Activated naive CD8-positive, alpha-beta T cell treated with anti-CD3 and anti-CD28 coated beads, Interleukin-2, amount 50 U/mL, for 24 hours (primary cell): ENCODE measurements at regions not wholly inside any gene's neighbourhood (a gene's known extent, or its start where the extent isn't known, plus 50 kb on each side); places are given as distances from the start of the nearest gene placed in this dataset.

Experiments
- ATAC-seq: fragments of 150-1000 bp; cut with Tn5 transposase; one replicate; pipeline ENCODE4 v1.10.0; 2021
- DNase-seq: peaks from one replicate; pipeline ENCODE4 v3.0.0; 2021
- H3K27ac Mint-ChIP-seq: one replicate; pipeline ENCODE4 v1.8.0; 2021; ENCODE audit warnings: mild to moderate bottlenecking, mixed read lengths
- H3K27me3 Mint-ChIP-seq: one replicate; pipeline ENCODE4 v1.8.0; 2021; ENCODE audit warnings: mixed read lengths
- H3K36me3 Mint-ChIP-seq: one replicate; pipeline ENCODE4 v1.8.0; 2021; ENCODE audit warnings: low read depth, mixed read lengths
- H3K4me1 Mint-ChIP-seq: one replicate; pipeline ENCODE4 v1.8.0; 2021; ENCODE audit warnings: mixed read lengths
- H3K4me3 Mint-ChIP-seq: one replicate; pipeline ENCODE4 v1.8.0; 2021; ENCODE audit warnings: mild to moderate bottlenecking, moderate library complexity, mixed read lengths
- H3K9me3 Mint-ChIP-seq: one replicate; pipeline ENCODE4 v1.8.0; 2021; ENCODE audit warnings: mixed read lengths

- Mint-ChIP-seq H3K4me3 (no peak overlapping the region), H3K9me3 (no peaks in the 10 kb centered on the region), H3K27ac (no peak overlapping the region), H3K4me1 (no peaks in the 10 kb centered on the region), H3K27me3 (no peaks in the 10 kb centered on the region), H3K36me3 (no peaks in the 10 kb centered on the region)
- DNase-seq (no peak), ATAC-seq (no peak)
Observed at GRCh38 chr3:144104186-144104585, 132.6 kb downstream of the DIPK2A start.

GRCh38 chr3:144104679-144105078 lies 133.1 kb downstream of the DIPK2A start:
- no peaks in the 10 kb centered on the region for H3K36me3 Mint-ChIP-seq
- peaks cover under 1% of the 10 kb centered on the region for H3K4me1 Mint-ChIP-seq
- ATAC-seq, result no peak
- H3K9me3 Mint-ChIP-seq, result no peaks in the 10 kb centered on the region
- no peak for DNase-seq
- H3K27ac Mint-ChIP-seq, result no peak overlapping the region
- H3K27me3 Mint-ChIP-seq, result no peaks in the 10 kb centered on the region
- no peak overlapping the region for H3K4me3 Mint-ChIP-seq

DNA sequence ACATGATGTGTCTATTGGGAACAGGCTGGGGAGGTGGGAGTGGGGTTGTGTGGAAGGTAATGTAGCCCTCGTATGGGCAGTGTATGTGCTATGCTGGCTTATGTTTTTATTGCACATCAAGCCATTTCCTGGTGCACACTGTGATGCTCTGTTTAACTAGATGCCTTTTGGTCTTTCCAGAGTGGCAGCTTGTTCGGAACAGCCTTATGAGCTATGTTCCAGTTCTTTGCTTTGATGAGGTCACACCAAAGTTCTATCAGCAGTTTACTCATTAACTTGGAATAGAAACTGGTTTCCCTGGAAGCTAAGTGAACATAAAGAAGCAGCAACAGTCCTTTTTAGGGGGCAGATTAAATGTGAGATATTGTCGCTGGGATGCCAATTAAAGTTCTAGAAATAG lies 133.9 kb downstream of the DIPK2A start:
- Mint-ChIP-seq H3K9me3 (no peaks in the 10 kb centered on the region), H3K4me1 (peaks cover 3% of the 10 kb centered on the region), H3K36me3 (no peaks in the 10 kb centered on the region), H3K27ac (no peak overlapping the region), H3K4me3 (no peak overlapping the region), H3K27me3 (no peaks in the 10 kb centered on the region)
- no peak for DNase-seq
- ATAC-seq, result no peak

GRCh38 chr3:144106970-144107369 lies 135.3 kb downstream of the DIPK2A start:
- Mint-ChIP-seq H3K27me3 (no peaks in the 10 kb centered on the region), H3K9me3 (no peaks in the 10 kb centered on the region), H3K36me3 (no peaks in the 10 kb centered on the region), H3K4me3 (no peak overlapping the region), H3K4me1 (peaks cover 3% of the 10 kb centered on the region), H3K27ac (no peak overlapping the region)
- DNase-seq (no peak), ATAC-seq (no peak)

GRCh38 chr3:144107923-144108322 lies 136.3 kb downstream of the DIPK2A start:
- no peaks in the 10 kb centered on the region for H3K9me3 Mint-ChIP-seq
- H3K27me3 Mint-ChIP-seq, result peaks cover 5% of the 10 kb centered on the region
- no peak for DNase-seq
- no peaks in the 10 kb centered on the region for H3K36me3 Mint-ChIP-seq
- no peak for ATAC-seq
- no peak overlapping the region for H3K27ac Mint-ChIP-seq
- H3K4me3 Mint-ChIP-seq, result no peak overlapping the region
- peaks cover 3% of the 10 kb centered on the region for H3K4me1 Mint-ChIP-seq

GRCh38 chr3:144109944-144110343 lies 138.3 kb downstream of the DIPK2A start:
- H3K36me3 Mint-ChIP-seq, result no peaks in the 10 kb centered on the region
- no peak overlapping the region for H3K27ac Mint-ChIP-seq
- ATAC-seq, result peak; percentile 79
- no peaks in the 10 kb centered on the region for H3K9me3 Mint-ChIP-seq
- H3K27me3 Mint-ChIP-seq, result peaks cover 5% of the 10 kb centered on the region
- no peak for DNase-seq
- peaks cover 3% of the 10 kb centered on the region for H3K4me1 Mint-ChIP-seq
- no peak overlapping the region for H3K4me3 Mint-ChIP-seq

DNA sequence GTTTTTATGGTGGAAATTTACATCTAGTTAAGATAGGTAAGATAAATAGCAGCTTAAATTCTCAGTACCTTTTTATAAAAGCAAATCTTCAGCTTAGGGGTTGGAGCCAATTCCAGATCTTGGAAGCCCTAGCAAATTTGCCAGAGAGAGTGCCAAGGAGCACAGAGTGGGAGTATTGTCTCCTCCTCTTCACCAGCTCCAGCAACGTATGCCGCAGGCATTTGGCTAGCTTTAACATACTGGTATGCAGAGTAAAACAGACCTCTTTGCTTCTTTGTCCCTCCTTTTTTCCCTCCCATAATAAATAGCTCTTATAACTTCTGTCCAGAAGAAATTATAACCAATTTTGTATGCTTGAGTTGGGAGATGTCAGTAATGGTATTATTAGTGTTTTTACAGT lies 140.4 kb downstream of the DIPK2A start:
- Mint-ChIP-seq H3K4me3 (no peak overlapping the region), H3K27me3 (peaks cover 9% of the 10 kb centered on the region), H3K4me1 (peaks cover 3% of the 10 kb centered on the region), H3K9me3 (no peaks in the 10 kb centered on the region), H3K27ac (no peak overlapping the region), H3K36me3 (no peaks in the 10 kb centered on the region)
- DNase-seq (no peak), ATAC-seq (no peak)

- ATAC-seq (no peak), DNase-seq (no peak)
- H3K4me3 Mint-ChIP-seq, result no peak overlapping the region
- no peak overlapping the region for H3K27ac Mint-ChIP-seq
- H3K36me3 Mint-ChIP-seq, result no peaks in the 10 kb centered on the region
- H3K27me3 Mint-ChIP-seq, result peaks cover 9% of the 10 kb centered on the region
- peaks cover 3% of the 10 kb centered on the region for H3K4me1 Mint-ChIP-seq
- no peaks in the 10 kb centered on the region for H3K9me3 Mint-ChIP-seq
Observed at GRCh38 chr3:144112437-144112836, 140.8 kb downstream of the DIPK2A start.

GRCh38 chr3:144114767-144115166 lies 143.1 kb downstream of the DIPK2A start:
- Mint-ChIP-seq H3K9me3 (no peaks in the 10 kb centered on the region), H3K36me3 (no peaks in the 10 kb centered on the region), H3K4me3 (no peak overlapping the region), H3K27me3 (peaks cover 9% of the 10 kb centered on the region), H3K27ac (no peak overlapping the region), H3K4me1 (peaks cover 2% of the 10 kb centered on the region)
- DNase-seq (no peak), ATAC-seq (no peak)

- ATAC-seq, result no peak
Observed at GRCh38 chr3:144119633-144120032, 148.0 kb downstream of the DIPK2A start.

GRCh38 chr3:144121661-144122060 lies 150.0 kb downstream of the DIPK2A start:
- no peaks in the 10 kb centered on the region for H3K27me3 Mint-ChIP-seq
- ATAC-seq, result no peak
- H3K36me3 Mint-ChIP-seq, result no peaks in the 10 kb centered on the region
- peaks cover 4% of the 10 kb centered on the region for H3K9me3 Mint-ChIP-seq
- H3K4me1 Mint-ChIP-seq, result no peaks in the 10 kb centered on the region
- H3K4me3 Mint-ChIP-seq, result no peak overlapping the region
- DNase-seq, result no peak
- no peak overlapping the region for H3K27ac Mint-ChIP-seq

More at GRCh38 chr3:144119633-144120032, 148.0 kb downstream of the DIPK2A start:
- Mint-ChIP-seq H3K27me3 (peaks cover 4% of the 10 kb centered on the region), H3K4me3 (no peak overlapping the region), H3K27ac (no peak overlapping the region), H3K36me3 (no peaks in the 10 kb centered on the region), H3K9me3 (no peaks in the 10 kb centered on the region), H3K4me1 (no peaks in the 10 kb centered on the region)
- no peak for DNase-seq

DNA sequence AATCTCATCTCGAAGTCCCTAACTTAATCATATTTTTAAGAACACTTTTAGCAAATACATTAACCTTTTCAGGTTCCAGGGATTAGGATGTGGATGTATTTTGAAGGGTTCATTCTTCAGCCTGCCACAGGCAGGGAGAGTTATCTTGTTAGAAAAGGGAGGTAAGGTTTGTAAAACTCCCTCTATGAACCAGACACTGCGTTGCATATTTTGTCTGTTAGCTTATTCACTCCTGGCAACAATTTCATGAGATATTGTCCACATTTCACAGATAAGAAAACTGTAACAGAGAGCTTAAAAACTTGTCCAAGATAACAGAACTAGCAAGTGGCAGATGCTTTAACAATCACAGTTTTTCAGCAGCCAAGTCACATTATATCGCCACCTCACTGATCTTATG lies 155.4 kb downstream of the DIPK2A start:
- Mint-ChIP-seq H3K9me3 (peaks cover 7% of the 10 kb centered on the region), H3K27me3 (peaks cover 3% of the 10 kb centered on the region), H3K27ac (no peak overlapping the region), H3K36me3 (no peaks in the 10 kb centered on the region), H3K4me1 (peaks cover 18% of the 10 kb centered on the region), H3K4me3 (no peak overlapping the region)
- DNase-seq (no peak), ATAC-seq (no peak)

DNA sequence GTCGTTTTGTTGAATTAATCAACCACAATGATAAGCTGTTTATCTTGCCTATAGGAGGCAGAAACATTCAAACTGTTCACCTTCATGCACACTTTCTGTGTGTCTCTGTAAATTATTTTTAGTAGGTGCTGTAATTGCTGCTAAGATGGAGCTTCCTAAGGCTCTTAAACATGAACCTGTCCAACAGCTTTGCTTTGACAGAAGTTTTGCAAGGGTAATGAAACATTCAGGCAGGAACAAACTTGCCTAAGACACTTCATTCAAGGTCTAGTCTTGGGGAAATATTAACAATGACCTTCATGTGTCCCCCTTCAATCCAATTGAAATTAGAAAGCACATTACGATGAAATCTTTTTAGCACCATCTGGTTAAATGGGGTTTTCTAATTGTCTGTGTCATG lies 156.1 kb downstream of the DIPK2A start:
- peaks cover 3% of the 10 kb centered on the region for H3K27me3 Mint-ChIP-seq
- no peak overlapping the region for H3K4me3 Mint-ChIP-seq
- ATAC-seq, result no peak
- peaks cover 18% of the 10 kb centered on the region for H3K4me1 Mint-ChIP-seq
- H3K27ac Mint-ChIP-seq, result no peak overlapping the region
- no peak for DNase-seq
- H3K9me3 Mint-ChIP-seq, result peaks cover 7% of the 10 kb centered on the region
- H3K36me3 Mint-ChIP-seq, result no peaks in the 10 kb centered on the region

GRCh38 chr3:144128108-144128892 lies 156.7 kb downstream of the DIPK2A start:
- DNase-seq, result no peak
- Mint-ChIP-seq H3K4me3 (no peak overlapping the region), H3K9me3 (peaks cover 7% of the 10 kb centered on the region), H3K27ac (no peak overlapping the region), H3K36me3 (no peaks in the 10 kb centered on the region), H3K27me3 (peaks cover 3% of the 10 kb centered on the region), H3K4me1 (peaks cover 18% of the 10 kb centered on the region)
- ATAC-seq, result no peak

- ATAC-seq, result peak; percentile 77
- Mint-ChIP-seq H3K9me3 (peaks cover 7% of the 10 kb centered on the region), H3K4me3 (no peak overlapping the region), H3K27ac (no peak overlapping the region), H3K4me1 (peaks cover 18% of the 10 kb centered on the region), H3K36me3 (no peaks in the 10 kb centered on the region), H3K27me3 (peaks cover 4% of the 10 kb centered on the region)
- DNase-seq, result no peak
Observed at GRCh38 chr3:144129536-144130214, 158.1 kb downstream of the DIPK2A start.
